HG03575 (cell line): ENCODE measurements at regions not wholly inside any gene's neighbourhood (a gene's known extent, or its start where the extent isn't known, plus 50 kb on each side); places are given as distances from the start of the nearest gene placed in this dataset.

Experiments used
- ATAC-seq: cut with Tn5 transposase; IDR thresholded peaks from one replicate; pipeline ENCODE4 v1.9.1; 2021; ENCODE audit not compliant: unreplicated experiment, insufficient number of reproducible peaks, low FRiP score; ENCODE audit errors: extremely low read depth

DNA sequence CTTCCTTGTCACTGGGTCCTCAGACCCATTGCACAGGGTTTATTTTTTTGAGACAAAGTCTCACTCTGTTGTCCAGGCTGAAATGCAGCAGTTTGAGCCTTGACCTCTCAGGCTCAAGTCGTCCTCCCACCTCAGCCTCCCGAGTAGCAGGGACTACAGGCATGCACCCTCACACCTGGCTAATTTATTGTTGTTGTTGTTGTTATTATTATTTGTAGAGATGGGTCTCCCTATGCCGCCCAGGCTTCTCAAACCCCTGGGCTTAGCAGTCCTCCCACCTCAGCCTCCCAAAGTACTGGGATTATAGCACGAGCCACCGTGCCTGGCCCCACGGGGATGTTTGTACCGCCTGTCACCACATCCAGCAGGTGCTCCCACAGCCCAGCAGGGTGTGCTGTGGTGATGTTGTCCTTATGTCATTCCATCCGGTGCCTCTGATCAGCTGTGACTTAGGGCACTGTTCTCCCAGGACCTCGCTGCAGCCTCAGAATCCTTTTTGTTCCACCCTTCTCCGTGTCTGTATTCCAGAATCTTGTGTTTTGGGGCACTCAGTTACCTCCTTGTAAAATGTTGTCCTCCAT, 182.3 kb downstream of the INO80D start:
- ATAC-seq: no peak

DNA sequence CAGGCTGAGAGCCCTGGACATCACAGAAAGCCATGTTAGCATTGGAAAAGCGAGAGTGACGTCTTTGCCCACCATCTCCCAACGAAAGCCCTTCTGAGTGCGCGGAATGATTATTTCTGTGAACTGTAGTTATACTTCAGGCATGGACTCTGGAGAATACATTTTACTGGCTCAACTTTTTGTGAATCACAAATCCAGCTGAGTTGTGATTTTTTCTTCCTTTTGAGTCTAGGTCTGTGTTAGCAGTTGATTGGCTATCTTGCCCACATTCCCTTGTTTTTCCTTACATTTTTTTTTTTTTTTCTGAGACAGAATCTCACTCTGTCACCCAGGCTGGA, 183.1 kb downstream of the INO80D start:
- ATAC-seq: no peak

DNA sequence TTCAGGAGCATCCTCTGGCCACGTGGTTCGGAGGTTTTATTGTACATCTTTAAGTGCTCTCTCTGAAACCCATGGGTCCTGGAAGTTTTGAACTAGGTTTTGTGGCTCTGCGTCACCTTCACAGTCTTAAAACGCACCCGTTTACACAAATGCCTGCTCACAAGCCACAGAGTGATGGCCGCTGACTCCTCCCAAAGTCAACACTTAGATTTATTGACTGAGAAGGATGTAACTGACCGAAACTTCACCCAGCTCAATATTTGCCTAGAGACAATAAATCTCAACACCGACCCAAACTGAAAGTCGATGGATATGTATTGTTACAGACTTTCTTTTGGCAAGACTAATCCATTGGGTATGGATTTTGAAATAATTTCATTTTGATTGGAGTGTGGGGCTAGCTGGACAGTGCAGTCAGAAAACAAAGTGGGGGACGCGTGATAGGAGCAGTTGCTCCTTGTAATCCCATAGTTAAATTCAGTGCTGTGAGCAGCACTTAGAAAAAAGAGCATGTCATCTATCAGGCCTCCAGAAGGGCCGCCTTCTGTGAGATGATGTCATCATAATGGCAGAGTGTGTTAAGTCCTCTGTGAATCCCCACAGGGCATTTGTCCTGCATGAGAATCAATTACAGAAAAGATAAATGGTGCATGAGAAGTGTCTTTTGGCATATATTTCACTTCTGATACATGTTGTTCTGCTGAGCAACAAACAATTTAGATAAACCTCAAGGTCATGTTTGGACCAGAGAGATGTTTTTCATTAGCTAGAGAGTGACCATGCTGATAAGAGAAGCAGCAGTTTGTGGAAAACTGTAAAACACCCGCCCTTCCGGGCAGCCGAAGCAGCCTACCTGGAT, 183.7 kb downstream of the INO80D start:
- ATAC-seq: no peak

DNA sequence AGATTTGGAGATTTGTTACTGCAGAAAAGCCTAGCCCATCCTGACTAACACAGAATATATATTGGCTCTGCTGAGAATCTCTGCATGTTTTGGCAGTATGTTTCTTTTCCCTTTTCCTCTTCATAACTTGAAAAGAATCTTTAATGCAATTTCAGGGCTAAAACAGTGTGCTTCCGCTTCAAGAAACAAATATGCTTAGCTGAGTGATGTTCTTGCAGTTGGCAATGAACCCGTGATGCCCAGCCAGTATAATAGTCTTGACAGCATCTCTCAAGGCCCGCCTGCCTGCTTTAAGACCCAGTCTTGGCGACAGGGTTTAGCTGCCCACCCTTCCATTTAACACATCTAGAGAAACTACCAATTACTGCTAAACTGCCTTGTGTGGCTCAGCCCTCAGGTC, 184.5 kb downstream of the INO80D start:
- ATAC-seq: no peak

DNA sequence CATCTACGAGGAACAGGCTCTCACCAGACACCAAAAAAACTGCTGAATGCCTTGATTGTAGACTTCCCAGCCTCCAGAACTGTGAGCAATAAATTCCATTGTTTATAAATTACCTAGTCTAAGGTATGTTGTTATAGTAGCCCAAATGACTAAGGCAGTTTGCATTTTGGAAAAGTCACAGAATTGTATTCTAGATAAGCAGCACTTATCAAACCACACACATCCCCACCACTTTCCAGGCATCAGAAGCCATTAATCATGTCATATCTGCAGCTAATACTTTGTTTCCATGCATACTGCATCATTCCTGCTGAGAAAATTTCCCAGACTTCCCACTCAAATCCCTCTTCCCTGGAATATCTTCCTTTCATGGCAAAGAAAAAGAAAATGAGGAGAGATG, 187.2 kb downstream of the INO80D start:
- ATAC-seq: no peak

DNA sequence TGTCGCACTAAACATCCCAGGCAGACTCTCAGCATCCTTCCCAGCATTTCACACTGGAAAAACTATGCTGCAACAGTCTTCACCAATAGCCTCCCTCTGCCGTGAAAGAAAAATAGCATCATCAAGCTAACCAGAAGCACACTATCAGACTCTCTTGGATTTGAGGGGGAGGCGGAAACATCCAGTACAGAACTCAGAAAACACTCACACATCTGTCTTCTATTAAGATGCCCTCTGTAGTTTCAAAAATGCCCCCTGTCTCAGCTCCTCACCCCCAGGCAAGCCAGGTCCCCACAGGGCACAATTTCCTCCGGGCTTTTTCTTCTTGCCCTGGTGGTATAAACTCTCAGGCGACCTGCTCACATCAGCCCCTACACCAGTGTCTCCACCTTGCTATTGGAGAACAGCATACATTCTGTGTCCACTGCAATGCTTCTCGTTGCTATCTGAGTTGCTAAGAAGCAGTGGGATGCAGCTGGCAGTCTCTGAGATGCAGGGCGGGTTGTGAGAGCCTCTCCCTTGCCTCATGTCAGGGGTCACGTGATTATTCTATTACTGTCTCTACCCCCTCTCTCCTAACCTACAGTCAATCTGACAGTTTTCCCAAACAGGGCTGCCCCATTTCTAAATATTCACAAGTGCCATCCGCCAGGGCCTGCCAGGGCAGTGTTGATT, 189.9 kb downstream of the INO80D start:
- no peak for ATAC-seq

DNA sequence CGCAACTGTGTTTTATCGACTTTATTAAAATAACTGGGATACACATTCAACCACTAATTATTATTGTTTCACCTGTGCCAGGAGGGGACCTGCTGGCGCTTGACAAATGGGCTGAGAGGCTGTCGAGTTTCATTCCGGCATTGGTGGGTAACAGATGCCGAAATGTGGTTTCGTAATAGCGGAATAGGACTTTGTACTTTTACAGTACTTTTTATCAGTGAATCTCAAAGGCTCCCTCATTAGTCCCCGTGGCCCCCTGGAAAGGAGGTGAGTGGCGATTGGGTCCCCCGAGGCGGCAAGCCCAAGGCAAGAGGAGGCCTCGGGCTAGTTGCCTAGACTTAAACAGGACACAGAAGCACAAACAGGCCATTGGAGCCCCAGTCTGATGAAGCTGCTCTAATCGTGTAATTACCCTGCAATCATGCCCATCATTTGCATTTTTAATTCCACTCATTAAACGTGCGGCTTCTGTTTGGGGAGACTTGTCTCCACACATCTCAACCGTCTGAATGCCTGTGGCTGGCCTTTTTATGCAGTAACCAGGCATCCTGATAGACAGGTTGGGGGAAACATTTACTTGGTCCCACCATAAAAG, 193.2 kb downstream of the INO80D start:
- ATAC-seq: no peak

DNA sequence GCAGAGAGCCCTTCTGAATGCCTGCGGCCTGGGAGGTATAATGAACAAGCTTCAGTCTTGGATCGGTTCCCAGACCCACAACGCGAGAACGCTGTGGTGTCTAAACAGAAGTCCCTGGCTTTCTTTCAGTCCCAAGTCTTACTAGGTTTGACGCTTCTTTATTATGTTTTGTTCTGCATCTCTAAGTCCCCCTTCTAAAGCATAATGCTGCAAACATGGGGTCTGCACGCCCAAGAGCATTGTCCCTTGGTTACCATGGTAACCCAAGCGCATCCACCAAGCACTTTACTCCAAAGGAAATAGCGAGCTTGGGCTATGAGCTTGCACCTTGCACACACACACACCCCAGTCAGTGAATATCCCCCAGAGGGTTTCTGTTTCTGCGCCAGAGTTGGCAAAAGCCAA, 193.7 kb downstream of the INO80D start:
- ATAC-seq: no peak

DNA sequence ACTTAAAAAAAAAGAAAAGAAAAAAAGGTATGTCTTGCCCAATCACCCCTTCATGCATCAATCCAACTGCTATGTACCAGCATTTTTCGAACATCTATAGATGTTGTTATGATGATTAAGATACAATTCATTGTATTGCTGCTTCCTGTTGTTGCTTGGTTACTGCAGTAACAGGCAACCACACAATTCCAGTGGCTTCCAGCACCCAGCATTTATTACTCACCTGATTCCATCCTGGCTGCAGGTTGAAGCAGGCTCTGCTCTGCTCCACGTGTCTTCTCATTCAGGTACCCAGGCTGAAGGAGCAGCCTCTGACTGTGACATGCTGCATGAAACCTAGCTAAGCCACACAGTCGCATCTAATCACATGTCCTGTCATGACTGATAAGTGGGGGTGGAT, 196.9 kb downstream of the INO80D start:
- no peak for ATAC-seq

DNA sequence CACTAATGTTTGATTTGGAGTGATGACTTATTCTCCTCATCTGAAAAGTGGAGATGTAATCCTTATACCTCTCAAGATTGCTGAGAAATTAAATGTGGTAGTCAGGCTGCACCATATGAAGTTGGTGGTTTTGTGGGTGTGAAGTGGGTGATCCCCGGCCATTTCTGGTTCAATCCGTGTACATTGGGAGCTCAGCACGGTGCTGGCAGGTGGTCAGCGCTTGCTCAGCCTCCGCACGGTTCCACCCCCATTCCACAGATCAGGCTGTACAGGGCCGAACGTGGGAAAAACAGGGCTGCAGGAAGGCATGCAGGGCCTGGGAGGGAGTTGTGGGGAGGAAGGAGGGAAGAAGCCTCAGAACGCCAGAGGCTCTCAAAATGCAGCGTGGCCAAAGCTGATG, 198.3 kb downstream of the INO80D start:
- no peak for ATAC-seq

DNA sequence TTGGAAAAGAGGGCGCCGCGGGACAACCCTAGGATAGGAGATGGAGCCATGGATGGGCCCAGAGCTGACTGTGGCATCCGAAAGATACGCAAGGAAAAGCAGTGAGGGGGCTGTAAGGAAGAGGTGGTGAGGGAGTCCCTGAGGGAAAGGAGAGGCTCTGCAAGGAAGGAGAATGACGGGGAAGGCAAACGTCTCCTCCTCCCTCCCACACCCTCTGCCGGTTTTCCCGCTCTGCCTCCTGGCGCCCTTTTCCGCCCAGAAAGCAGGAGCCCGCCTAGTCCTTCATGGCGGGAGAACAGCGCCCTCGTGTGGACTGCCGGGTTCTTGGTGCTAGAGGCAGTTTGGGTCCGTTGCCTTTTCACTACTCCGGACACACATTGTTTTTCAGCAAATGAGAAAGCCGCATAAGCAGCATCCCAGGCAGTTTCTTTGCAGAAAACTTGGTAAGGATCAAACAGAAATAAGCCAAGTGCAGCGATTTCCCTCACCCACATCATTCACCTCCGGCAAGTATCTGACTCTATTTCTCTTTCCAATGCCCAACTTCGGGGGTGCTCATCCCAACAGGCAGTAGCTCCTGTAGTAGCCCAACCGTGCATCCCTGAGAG, 200.4 kb downstream of the INO80D start:
- ATAC-seq: no peak

DNA sequence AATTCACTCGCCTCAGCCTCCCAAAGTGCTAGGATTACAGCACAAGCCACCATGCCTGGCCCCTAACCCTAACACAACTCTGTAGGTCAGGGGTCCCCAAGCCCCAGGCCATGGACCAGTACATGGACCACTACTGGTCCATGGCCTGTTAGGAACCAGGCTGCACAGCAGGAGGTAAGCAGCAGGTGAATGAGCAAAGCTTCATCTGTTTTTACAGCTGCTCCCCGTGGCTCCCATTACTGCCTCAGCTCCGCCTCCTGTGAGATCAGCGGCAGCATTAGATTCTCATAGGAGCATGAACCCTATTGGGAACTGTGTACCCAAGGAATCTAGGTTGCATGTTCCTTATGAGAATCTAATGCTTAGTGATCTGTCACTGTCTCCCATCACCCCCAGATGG, 201.7 kb downstream of the NRP2 start:
- ATAC-seq: no peak

DNA sequence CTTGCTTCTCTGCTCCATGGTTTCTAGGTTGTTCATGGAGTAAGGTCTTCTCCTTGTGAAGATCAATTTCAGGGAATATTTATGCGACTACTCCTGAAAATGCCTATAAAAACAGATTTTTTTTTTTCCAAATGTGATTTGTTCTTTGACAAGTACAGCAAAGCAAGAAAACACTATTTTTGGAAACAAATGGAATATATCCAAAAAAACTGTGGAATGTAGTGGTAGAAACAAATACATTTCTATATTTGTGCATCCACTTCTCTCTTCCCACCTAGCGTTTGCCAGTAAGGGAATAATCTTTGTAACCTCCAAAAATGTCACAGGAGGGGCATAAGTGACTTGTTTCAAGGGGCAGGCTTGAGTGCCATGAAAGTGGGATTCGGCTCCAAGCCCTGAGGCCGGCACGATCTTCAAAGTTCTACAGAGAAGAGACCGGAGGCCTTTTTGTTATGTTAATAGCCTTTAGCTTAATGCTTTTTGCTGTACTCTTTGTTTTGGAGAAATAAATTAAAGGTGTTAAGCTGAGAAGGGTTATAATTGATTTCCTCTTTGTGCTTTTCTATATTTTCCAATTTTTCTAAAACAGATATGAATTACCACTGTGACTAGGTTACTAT, 200.6 kb downstream of the NRP2 start:
- no peak for ATAC-seq

DNA sequence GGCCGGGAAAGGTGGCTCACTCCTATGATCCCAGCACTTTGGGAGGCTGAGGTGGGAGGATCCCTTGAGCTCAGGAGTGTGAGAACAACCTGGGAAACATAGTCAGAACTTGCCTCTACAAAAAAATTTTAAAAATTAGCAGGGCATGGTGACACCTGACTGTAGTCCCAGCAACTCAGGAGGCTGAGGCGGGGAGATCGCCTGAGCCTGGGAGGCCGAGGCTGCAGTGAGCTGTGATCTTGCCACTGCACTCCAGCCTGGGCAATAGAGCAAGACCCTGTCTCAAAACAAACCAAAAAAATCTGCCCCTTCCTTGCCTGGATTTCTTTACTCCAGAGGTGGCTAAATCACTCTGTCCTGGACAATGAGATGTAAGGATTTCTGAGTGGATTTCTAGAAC, 197.7 kb downstream of the NRP2 start:
- ATAC-seq: no peak

DNA sequence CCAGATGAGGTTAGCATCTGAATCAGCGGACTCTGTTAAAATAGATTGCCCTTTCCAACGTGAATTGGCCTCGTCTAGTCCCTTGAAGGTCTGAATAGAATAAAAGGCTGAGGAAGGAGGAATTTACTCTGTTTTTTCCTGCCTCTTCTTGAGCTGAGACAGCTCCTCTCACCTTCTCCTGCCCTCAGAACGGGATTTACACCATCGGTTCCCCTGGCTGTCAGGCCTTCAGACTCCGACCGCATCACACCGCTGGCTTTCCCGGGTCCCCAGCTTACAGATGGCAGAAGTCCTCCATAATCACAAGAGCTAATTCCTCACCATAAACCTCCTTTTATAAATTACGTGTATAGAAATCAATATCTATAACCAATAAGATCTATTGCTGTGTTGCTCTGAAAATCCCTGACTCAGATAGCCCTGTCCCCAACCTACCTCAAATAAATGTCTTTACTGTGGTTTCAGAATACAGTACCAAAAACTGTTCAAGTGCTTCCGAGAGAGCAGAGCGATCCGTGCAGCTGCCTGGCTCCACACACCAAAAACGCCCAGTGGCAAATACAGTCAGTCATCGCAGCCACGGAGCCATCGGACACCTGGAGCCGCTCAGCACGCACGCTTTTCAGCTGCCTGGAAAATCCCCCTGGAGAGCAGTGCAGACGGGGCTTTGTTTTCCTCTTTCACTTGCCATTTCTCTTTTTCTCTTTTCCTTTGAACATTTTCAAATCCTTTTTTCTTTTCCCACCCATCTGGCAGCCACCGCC, 196.9 kb downstream of the NRP2 start:
- ATAC-seq: no peak

DNA sequence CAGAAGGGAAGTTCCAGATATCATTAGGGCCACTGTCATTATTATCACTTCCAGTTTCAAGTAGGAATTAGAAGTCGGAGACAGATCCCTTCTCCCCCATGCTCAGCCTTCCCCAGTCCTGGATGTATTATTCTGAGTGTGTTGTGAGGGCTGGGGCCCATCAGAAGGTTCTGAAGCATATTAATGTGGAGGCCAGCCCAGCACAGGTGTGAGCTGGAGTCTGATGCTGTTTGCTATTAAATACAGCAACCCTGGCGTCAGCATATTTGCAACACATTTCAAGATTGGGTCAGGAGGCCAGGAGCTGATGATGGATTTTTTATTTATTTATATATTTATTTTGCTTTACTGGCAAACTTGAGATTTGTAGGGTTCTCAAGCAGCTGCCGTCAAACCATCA, 195.2 kb downstream of the NRP2 start:
- no peak for ATAC-seq

DNA sequence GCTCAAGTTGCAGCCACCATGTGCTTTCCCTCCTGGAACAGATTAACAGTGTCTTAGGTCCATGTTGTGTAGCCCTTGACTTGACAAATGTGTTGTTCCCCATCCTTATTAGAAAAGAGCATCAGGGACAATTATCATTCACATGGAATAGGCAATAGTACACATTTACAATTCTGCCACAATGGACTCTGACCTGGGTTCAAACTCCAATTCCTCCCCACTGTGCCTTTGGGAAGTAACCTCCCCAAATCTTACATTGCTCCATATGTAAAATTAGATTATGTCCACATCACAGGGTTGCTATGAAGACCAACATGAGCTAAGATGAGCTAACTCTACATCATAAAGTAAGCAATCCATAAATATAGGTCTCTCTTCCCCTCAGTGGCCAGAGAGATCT, 193.8 kb downstream of the NRP2 start:
- no peak for ATAC-seq

DNA sequence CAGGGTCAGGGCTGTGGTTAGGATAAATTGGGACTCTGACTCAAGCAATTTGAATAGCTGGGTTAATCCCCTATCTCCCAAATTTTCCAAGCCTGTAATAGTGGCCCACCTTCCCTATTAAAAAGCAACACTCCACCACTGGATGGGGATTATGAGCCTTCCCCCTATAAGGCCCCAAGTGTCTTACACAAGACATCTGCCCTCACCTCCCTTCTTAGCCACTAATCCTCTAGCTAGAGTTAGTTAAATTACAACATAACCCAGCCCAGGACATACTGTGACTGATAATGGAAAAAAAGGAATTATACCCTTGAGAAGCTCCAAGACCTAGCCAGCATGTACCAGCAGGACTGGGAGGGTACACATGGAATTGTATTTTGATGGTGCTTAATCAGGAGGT, 190.4 kb downstream of the NRP2 start:
- no peak for ATAC-seq

DNA sequence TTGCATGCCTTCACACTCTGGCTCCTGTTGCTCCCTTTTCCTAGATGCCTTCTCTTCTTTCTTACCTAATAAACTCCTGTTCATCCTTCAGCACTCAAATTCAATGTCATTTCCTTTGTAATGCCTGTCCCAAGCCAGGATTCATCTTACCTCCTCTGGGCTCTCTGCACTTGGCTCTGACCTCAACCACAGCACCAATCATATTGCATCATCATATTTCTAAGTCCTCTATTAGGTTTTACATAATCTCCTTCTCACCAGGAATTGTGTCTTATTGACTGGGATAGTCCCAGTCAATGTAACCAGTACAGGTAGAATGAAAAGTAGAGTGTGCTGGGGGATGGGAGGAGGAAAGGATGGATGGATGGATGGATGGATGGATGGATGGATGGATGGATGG, 187.1 kb downstream of the NRP2 start:
- no peak for ATAC-seq
